Gastrocnemius medialis (tissue), 4 donors: ENCODE measurements at regions not wholly inside any gene's neighbourhood (a gene's known extent, or its start where the extent isn't known, plus 50 kb on each side); places are given as distances from the start of the nearest gene placed in this dataset.

ENCODE experiments used
- CTCF ChIP-seq, 5 experiments: fragments of 450-650 bp in 3 of 5; fragments of 200-600 bp in 2 of 5; sonication (generic) in 2 of 5; IDR thresholded peaks in 4 of 5; conservative IDR thresholded peaks in 1 of 5; 1 replicate in 4 of 5; 2 replicates in 1 of 5; pipeline ENCODE4 v1.5.1; 2016 to 2019; ENCODE audit warnings: antibody characterized with exemption in 5 of 5, mild to moderate bottlenecking in 3 of 5, moderate library complexity in 3 of 5
- POLR2A ChIP-seq, 2 donors: fragments of 450-650 bp; IDR thresholded peaks; one replicate each; pipeline ENCODE4 v1.6.1; 2017; ENCODE audit warnings: antibody characterized with exemption in 2 of 2, mild to moderate bottlenecking in 2 of 2, moderate library complexity in 2 of 2

- TF ChIP-seq POLR2A (IDR thresholded peaks at IDR 0.05) (no peak), CTCF (IDR thresholded peaks at IDR 0.05 in 4 of 5, conservative IDR thresholded peaks at IDR 0.05 in 1 of 5) (no peak)
Observed at GRCh38 chr3:150170852-150171520, 200.3 kb upstream of the PFN2 start.
